ENCODE measurements at regions not wholly inside any gene's neighbourhood (a gene's known extent, or its start where the extent isn't known, plus 50 kb on each side); places are given as distances from the start of the nearest gene placed in this dataset.

- Histone ChIP-seq H3K27me3 (no peaks in the 10 kb centered on the region), H3K4me3 (no peak overlapping the region), H3K4me1 (no peaks in the 10 kb centered on the region), H3K9me3 (no peaks in the 10 kb centered on the region), H3K36me3 (no peaks in the 10 kb centered on the region), H3K27ac (no peak overlapping the region)
- no peak for TF ChIP-seq POLR2A (IDR thresholded peaks at IDR 0.05)
- no peak for TF ChIP-seq CTCF (IDR thresholded peaks at IDR 0.05)
- no peak for TF ChIP-seq POLR2AphosphoS5 (IDR thresholded peaks at IDR 0.05; ENCODE audit: insufficient read depth in 1 of 2, low read depth in 1 of 2)
- intact Hi-C loops (cut with DNase I) = no loop called here
- no peak for DNase-seq (ENCODE audit: extremely low spot score in 2 of 2)
These were observed 497.7 kb upstream of the THBS1 start for GRCh38 chr15:39083213-39083612.

- Histone ChIP-seq H3K9me3 (no peaks in the 10 kb centered on the region), H3K4me3 (no peak overlapping the region), H3K4me1 (no peaks in the 10 kb centered on the region), H3K27me3 (no peaks in the 10 kb centered on the region), H3K36me3 (no peaks in the 10 kb centered on the region), H3K27ac (no peak overlapping the region)
- no peak for DNase-seq (ENCODE audit: extremely low spot score in 2 of 2)
- no peak for TF ChIP-seq POLR2AphosphoS5 (IDR thresholded peaks at IDR 0.05; ENCODE audit: insufficient read depth in 1 of 2, low read depth in 1 of 2)
- intact Hi-C loops (cut with DNase I) = no loop called here
These were observed 496.0 kb upstream of the THBS1 start for GRCh38 chr15:39084674-39085530.

GRCh38 chr15:39086641-39087040 lies 494.2 kb upstream of the THBS1 start:
- H3K4me1 ChIP-seq = no peaks in the 10 kb centered on the region
- TF ChIP-seq CTCF (IDR thresholded peaks at IDR 0.05) = no peak
- no peak for TF ChIP-seq POLR2AphosphoS5 (IDR thresholded peaks at IDR 0.05; ENCODE audit: insufficient read depth in 1 of 2, low read depth in 1 of 2)
- no peak for TF ChIP-seq POLR2A (IDR thresholded peaks at IDR 0.05)
- DNase-seq (ENCODE audit: extremely low spot score in 2 of 2) = no peak
- no peaks in the 10 kb centered on the region for H3K9me3 ChIP-seq
- H3K36me3 ChIP-seq = no peaks in the 10 kb centered on the region
- H3K4me3 ChIP-seq = no peak overlapping the region
- no peaks in the 10 kb centered on the region for H3K27me3 ChIP-seq
- intact Hi-C loops (cut with DNase I) = no loop called here
- H3K27ac ChIP-seq = no peak overlapping the region

- Histone ChIP-seq H3K9me3 (no peaks in the 10 kb centered on the region), H3K27ac (no peak overlapping the region), H3K36me3 (no peaks in the 10 kb centered on the region), H3K4me1 (no peaks in the 10 kb centered on the region), H3K4me3 (no peak overlapping the region), H3K27me3 (no peaks in the 10 kb centered on the region)
- DNase-seq (ENCODE audit: extremely low spot score in 2 of 2) = no peak
- intact Hi-C loops (cut with DNase I) = no loop called here
- no peak for TF ChIP-seq POLR2AphosphoS5 (IDR thresholded peaks at IDR 0.05; ENCODE audit: insufficient read depth in 1 of 2, low read depth in 1 of 2)
- TF ChIP-seq CTCF (IDR thresholded peaks at IDR 0.05) = no peak
- no peak for TF ChIP-seq POLR2A (IDR thresholded peaks at IDR 0.05)
These were observed 492.7 kb upstream of the THBS1 start for GRCh38 chr15:39088156-39088555.

GRCh38 chr15:39092354-39092753 lies 488.5 kb upstream of the THBS1 start:
- no peak for DNase-seq (ENCODE audit: extremely low spot score in 2 of 2)
- Histone ChIP-seq H3K27me3 (no peaks in the 10 kb centered on the region), H3K36me3 (no peaks in the 10 kb centered on the region), H3K4me1 (peaks cover 5% of the 10 kb centered on the region), H3K27ac (no peak overlapping the region), H3K9me3 (no peaks in the 10 kb centered on the region), H3K4me3 (no peak overlapping the region)
- intact Hi-C loops (cut with DNase I) = no loop called here
- no peak for TF ChIP-seq POLR2AphosphoS5 (IDR thresholded peaks at IDR 0.05; ENCODE audit: insufficient read depth in 1 of 2, low read depth in 1 of 2)
- TF ChIP-seq CTCF (IDR thresholded peaks at IDR 0.05) = no peak
- TF ChIP-seq POLR2A (IDR thresholded peaks at IDR 0.05) = no peak

Data from vagina (tissue), 2 donors.